ENCODE measurements at regions not wholly inside any gene's neighbourhood (a gene's known extent, or its start where the extent isn't known, plus 50 kb on each side); places are given as distances from the start of the nearest gene placed in this dataset.

- DNase-seq: no peak
Measured at GRCh38 chr2:239776436-239777005, 248.6 kb downstream of the NDUFA10 start.

DNA sequence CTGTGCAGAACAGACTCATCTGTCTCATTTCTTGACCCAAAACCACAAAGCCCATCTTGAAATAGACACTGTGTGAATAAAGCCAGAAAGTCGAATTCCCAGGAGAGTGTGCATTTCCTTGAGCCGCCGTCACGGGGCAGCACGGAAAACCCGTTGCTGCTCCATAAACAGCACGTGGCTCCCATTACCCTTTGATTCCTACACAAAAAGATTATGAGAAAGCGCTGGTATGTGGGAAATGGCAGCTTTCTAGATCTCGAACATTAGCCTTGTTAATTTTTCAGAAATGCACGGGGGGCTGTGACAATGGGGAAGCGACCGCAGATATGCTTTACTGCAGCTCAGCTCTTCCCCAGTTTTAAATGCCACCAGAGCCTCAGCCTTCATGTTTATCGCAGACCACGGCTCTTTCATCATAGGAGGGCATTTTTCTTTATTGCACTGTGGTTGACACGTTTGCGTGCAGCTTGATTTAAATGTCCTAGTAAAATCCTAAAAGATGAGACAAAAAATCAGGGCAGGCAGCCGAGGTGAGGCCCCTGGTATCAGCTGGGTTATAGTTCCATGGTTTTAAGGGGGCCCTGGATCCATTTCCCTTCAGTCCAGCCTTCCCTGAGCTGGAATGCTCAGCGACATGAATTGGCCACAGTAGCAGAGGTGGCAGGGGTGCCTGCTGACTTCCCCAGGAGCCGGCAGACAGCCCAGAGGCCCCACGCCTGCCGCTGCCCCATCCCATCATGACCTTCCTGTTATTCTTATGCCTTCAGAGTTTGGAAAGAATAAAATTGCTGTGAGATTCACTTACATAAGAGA is 249.3 kb downstream of the NDUFA10 start:
- DNase-seq: no peak

GRCh38 chr2:239774933-239775622 is 250.1 kb downstream of the NDUFA10 start:
- DNase-seq: no peak

DNA sequence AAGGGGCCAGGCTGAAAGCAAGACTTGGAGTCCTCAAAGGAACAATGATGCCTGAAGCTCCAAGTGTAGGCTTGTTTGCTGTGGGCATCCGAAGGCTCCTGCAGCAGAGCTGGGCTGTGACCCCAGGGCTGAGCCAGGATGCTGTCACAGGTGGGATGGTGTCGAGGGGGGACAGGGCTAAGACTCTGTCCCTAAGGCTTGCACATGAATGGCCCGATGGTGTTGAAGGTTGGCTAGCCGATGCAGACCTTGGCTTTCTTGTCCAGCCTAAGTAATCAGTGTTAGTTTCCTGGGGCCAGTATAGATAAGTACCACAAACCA is 251.0 kb downstream of the NDUFA10 start:
- DNase-seq: no peak

DNA sequence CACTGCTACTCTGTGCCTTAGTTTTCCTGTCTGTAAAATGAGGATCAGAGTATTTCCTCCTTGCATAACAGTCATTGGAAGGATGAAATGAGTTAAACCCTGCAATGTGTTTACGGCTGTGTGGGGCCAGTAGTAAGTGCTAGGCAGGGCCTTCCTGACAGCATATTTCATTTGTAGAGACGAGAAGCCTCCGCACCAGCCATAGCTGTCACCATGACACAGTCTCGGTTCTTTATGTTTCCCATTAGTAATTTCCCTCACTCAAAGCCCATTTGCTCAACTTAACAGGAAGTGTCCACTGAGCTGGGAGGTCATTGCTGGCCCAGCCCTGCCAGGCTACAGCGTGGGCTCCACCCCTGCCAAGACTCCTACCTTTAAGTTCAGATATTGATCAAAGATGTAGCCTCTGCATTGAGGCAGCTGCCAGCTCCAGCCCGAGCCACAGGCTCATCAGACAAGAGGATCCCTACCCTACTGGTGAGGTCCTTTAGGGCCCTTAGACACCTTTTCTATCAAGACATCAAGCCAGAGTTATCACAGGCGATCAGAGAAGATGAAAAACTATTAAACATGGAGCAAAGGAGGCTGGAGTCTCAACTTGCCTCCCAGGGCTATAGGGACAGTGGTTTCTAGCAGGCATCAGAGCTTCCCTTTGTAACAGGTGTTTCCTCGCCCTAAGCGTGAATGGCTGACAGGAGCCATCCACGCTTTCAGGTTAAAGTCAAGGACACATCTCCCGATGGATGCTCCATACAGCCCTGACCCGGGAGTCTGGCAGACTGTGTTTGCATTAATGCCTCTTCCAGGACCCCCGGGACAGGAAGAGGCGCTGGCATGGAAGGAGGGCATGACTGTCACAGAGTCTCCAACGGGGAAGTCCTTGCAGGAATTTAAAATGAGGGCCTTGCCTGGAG is 251.7 kb downstream of the NDUFA10 start:
- no peak for DNase-seq

- no peak for DNase-seq
Measured at GRCh38 chr2:239772721-239773120, 252.4 kb downstream of the NDUFA10 start.

- DNase-seq: no peak
Measured at GRCh38 chr2:239770246-239770639, 254.9 kb downstream of the NDUFA10 start.

DNA sequence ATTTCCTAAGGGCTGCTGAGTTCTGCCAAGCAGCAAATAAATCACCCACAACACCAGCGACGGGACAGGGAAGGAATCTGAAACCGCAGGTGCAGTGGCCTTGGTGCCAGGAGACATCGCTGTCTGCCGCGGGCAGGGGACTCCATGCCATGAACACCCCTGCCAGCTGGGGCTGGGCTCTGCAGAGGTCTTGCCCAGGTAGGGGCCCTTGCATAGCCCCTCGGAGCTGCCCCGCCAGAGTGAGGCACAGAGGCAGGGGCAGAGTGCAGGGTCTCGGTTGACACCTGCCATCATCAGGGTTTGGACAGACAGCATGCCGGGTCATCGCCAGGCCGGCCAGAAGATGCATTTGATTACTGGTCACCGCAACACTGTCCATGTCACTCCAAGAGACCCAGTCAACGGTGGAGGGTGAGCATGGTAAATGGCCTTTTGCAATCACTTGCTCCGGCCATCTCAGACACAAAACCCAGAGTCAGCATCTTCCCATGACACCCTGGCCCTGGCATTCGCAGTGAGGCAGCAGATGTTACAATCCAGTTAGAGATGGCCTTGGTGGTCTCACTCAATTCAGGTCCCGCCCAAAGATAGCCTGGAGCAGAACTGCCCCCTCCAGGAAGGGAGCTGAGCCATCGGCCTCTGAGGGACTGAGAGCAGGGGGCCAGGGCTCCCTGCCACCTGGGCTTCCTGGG is 255.4 kb downstream of the NDUFA10 start:
- DNase-seq: no peak

DNA sequence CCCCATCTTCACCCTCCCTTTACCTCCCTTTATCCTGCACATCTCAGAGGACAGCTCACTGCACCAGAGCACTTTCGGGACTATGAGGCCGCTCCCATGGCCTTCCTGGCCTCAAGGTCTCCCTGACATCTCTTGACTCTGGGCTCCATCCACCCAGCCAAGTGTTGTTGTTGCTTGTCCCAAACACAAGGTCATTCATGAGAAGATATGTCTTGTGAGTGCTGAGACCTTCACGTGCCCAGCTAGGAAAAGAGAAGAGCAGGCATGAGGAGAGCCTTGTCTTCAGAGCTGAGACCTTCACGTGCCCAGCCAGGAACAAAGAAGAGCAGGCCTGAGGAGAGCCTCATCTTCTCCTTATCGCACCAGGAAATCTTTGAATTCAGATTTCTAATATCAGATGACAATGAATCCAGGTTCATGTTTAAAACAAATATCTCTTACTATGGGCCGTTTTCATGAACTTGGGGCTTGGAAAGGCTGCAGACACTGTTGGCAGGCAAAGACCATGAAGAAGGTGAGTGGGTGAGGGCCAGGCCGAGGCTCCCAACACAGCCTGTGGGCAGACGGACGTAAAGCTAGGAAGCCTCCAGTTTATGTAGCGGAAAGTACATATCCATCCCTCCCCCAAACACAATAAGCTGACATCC is 256.1 kb downstream of the NDUFA10 start:
- DNase-seq: no peak

DNA sequence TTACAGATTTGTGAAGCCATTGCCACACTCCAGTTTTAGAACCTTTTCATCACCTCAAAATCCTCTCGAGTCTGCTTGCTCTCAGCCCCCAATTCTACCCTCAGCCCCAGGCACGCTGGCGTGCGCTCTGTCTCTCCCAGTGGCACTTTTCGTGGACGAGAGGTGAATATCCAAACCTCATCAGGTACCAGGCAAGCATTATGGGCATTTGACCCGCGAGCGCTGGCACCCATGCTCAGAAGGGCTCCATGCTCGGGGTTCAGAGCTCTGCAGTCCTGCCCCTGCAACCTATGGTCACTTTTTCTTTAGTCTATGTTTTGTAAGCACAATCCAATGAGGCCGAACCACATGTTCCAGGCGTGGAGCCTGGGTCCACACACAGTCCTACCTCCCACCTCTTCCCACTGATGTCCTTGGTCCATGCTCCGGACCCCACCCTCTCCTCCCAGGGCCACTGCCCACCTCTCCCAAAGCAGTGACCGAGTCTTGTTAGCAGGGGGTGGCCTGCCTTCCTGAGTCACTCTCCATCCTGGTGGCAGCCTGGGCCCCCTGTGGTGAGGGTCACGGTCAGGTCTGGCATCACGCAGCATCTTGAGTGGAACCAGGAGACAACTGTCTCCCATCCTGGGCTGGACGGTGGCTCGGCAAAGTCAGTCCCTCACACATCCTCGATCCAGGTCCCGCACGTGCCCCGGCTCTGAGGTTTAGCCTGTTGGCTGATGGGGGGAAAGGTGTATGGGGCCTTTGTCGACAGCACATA is 256.9 kb downstream of the NDUFA10 start:
- DNase-seq: no peak

- no peak for DNase-seq
Measured at GRCh38 chr2:239767021-239767905, 257.9 kb downstream of the NDUFA10 start.

- DNase-seq: no peak
Measured at GRCh38 chr2:239765911-239766310, 259.2 kb downstream of the NDUFA10 start.

- no peak for DNase-seq
Measured at GRCh38 chr2:239765076-239765845, 259.9 kb downstream of the NDUFA10 start.

- no peak for DNase-seq
Measured at GRCh38 chr2:239763433-239764097, 261.6 kb downstream of the NDUFA10 start.

- DNase-seq: no peak
Measured at GRCh38 chr2:239762655-239763269, 262.4 kb downstream of the NDUFA10 start.

DNA sequence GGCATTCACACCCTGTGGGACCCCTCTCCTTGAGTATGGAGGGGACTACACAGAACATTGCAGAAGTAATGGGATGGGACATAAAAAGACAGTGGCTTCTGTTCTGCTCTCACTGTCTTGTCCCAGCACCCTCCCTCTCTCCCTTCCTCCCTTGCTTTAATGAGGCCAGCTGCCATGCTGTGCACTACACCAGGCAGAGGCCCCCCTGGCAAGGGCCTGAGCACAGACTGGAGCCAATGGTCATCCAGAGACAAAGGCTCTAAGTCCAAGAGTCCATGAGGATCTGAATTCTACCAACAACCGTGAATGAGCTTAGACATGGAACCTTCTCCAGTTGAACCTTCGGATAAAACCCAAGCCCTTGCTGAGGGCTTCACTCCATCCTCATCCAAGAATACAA is 263.0 kb downstream of the NDUFA10 start:
- DNase-seq: no peak

DNA sequence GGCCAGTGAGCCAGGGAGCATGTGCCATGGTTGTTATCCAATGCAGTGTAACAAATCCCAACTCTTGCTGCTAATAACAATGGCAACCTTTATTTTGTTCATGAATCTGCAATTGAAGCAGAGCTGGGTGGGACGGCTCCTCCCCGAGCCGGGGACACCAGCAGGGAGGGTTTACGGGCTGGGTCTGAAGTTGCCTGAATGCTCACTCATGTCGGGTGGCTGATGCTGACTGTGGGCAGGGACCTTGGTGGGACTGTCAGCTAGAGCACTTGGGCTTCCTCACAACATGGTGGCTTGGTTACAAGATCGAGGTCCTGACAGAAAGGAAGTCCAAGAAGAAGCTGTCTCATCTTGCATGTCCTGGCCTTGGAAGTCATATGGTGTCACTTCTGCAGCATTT is 264.5 kb downstream of the NDUFA10 start:
- no peak for DNase-seq

DNA sequence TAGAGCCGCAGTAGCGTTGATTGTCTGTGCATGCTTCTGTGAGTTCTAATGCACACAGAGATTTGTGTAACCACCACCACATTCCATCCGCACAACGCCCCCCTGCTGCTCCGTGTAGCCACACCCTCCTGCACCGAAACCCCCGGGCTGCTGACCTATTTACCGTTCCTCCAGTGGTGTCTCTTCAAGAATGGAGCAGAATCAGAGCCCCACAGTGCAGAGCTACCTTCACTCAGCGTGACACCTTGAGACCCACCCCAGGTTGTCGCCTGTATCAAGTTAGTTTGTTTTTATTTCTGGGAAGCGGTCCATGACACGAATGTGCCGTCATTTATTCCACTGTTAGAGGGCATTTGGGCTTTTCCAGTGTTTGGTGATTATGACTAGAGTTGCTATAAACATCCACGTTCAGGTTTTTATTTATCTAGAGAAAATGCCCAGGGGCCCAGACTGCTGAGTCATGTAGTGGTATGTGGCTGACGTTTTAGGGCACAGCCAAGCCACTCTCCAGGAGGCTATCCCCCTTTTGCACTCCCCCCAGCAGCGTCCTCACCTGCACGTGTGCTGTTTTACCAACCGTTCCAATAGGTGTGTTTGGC is 266.8 kb downstream of the NDUFA10 start:
- DNase-seq: no peak
